Activated T-cell treated with anti-CD3 and anti-CD28 coated beads for 48 hours (primary cell): ENCODE measurements at regions not wholly inside any gene's neighbourhood (a gene's known extent, or its start where the extent isn't known, plus 50 kb on each side); places are given as distances from the start of the nearest gene placed in this dataset.
"Not testable (repeated sequence)": the region's sequence is repeated elsewhere in the genome, so short reads cannot be mapped to it uniquely, and the experiment has no call there.

Experiments
- DNase-seq: peaks from one replicate; pipeline ENCODE4 v3.0.0-alpha.2; 2020; ENCODE audit warnings: low read depth

DNA sequence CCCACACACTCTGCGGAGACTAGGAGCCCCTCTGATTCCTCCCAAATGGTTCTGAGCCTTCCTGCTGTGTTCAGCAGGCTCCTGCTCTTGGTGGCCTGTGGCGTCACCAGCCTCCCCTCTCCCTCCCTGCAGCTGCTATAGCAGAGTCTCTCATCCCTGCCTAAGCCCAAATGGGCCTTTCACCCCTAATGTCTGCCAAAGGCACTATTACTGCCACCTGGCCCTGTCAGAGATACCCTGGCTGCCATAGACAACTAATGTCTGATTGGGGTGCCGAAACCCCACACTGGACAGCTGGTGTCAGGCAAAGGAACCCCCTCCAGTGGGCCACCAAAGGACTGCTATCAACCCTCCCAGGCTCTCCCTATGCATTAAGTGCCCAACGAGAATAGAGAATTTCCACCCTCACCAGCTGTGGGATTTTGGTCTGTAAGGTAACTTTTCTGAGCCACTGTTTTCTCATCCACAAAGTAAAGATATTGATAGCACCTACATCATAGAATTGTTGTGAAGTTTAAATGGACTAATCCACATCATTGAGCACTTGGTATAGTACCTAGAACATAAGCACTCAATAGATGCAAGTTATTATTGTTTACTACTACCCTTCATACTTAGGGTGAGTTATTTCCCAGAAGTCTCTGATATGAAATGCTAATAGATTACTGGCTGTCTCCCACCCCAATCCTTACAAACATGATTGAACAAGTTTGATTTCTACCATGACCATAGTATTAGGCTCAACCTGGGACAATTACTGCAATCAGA is 421.3 kb downstream of the MID1IP1 start:
- no peak for DNase-seq

DNA sequence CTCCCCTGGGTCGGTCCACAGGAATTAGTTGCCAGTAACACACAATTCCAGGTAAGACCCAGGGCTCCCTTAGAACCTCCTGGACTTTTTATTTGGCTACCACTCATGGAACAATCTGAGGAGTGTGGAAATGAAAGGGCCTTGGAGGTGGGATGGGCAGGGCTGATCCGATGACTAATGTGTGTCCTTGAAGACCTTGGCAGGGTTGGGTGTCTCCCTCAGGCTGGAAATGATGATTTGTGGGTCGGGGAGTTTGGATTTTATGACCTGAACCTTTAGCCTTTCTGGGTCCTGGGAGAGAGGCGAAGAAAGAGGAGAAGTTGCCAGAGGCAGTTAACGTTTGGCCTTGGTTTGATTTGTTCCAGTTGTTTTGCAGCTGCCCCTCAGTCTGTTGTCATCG is 425.0 kb downstream of the MID1IP1 start:
- DNase-seq, result no peak

DNA sequence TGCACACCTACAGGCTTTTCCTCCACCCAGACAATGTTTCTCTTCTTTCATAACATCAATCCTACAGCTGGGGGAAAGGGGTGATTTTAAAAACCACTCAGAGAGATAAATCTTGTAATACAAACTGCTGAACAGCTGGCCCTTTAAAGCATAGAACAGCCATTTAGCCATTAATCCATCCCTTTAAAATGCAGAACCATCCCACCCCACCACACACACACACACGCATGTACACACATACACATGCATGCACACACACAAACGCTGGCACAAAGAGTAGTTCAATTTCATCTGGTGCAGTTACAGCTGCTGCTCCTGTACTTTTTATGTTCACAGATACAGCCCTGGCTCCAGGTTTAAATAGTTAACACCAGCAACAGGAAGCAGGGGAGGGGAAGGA is 426.1 kb downstream of the MID1IP1 start:
- no peak for DNase-seq

DNA sequence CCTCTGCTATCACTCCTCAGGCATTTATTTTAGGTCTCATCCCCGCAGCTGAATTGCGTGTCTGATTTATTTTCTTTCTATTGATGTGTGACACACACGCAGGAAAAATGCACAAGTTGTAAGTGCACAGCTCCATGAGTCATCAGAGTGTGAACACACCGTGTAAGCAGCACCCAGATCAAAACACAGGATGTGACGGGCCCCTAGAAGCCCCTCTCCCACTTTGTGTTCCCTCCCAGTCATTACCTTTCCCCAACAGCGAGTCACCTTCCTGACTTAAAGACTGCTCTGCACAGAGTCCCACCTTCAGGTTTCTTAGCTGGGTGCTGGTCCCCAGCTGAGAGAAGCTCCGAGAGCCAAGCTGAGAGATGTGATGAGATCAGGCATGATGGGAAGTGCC is 436.7 kb downstream of the MID1IP1 start:
- DNase-seq, result no peak

DNA sequence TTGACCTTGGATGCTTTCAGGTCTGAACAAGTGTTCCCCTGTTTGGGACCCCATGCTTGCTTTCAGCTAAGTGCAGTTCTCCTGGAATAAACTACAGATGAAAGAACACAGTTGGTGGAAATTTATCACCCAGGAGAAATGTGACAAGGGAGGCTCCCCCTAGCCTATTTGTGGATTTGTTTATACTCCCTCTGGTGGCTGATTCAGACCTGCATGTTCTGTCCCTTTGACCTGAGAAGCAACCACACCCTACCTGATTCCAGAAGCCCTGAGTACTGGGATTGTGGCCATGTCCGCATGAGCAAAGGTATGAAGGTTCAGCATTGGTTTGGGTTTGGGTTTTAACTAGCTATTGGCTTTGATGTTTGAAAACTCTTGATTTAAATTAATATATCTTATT is 440.9 kb downstream of the MID1IP1 start:
- DNase-seq, result no peak

DNA sequence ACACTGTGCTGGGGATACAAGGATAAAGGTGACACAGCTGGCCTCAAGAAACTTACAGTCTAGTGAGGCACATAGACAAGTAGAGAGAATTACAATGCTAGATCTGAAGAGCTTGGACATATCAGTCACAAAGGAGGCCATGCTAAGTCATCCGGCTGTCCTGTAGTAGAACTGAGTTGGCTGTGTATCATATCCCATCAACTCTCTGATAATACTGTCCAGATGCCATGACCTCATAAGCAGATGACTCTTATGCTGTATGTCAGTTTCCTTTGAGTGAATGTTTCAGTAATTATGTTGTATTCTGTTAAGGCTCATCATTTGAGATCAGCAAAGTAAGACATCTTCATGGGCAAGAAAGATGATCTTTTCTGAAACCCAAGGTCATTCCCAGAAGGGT is 442.9 kb downstream of the MID1IP1 start:
- DNase-seq, result no peak

DNA sequence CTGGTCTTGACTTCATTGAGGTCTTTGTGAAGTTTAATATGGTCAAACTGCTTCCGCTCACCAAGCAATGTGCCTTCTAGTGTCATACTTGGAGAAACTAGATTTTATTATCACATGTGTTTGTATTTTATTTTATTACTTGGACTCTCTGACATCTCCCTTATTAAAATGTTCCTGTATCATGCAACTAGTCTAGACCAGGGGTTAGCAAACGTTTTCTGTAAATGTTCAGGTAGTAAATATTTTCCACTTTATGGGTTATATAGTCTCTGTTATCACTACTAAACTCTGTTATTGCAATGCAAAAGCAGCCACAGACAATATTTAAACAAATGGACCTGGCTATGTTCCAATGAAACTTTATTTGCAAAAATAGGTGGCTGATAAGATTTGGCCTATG is 443.8 kb downstream of the MID1IP1 start:
- no peak for DNase-seq

DNA sequence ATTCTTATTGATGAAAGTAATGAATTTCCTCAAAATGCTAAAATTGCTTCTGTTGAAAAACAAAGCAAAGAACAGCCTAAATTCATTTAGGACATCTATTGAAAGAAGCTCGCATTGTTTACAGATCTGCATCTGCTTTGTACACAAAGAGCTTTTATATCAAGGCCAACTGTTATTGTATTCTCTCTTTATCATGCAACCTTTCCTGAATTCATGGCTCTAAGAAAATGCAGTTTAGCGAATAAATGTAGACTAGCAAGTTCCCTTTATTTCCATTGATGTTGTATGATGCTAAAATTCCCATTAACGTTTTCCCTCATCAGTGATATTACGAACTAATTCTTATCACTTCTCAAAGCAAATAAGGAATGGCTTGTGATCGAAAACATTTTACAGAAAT is 446.3 kb downstream of the MID1IP1 start:
- no peak for DNase-seq

DNA sequence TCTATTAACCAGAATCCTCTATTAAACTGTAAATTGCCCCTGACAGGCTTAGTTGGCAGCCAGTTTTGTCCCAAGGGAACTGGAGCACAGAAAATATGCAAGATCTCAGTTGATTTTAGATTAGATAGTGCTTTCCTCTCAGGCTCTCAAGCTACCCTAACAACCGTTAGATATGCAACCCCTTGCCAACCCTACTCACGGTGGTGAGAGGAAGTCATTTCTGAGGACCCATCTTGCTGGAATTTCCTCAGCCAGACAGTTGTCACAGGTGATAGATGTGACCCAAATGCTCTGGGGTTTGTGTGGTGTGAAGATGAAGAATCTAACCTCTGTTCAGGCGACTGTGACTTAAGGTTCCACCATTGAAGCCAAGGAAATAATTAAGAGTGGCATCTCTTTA is 447.1 kb downstream of the MID1IP1 start:
- DNase-seq, result no peak

DNA sequence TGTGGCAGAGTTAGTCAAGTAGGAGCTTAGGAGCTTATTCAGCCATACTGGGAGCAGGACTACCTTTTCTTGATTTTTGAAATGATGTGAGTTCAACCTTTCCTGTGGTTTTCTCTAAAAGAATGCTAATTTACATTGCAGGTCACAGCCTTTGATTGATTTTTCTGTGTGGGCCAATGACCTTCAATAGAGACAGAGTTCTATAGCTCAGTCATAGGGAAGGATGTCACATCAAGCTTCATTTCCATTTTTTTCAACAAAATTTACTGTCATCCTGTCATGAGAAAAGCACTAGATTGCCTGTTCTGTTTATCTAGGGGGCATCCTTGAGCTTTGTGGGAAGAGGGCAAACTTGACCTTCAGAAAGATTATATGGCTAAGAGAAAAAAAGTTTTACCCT is 448.7 kb downstream of the MID1IP1 start:
- DNase-seq, result no peak

DNA sequence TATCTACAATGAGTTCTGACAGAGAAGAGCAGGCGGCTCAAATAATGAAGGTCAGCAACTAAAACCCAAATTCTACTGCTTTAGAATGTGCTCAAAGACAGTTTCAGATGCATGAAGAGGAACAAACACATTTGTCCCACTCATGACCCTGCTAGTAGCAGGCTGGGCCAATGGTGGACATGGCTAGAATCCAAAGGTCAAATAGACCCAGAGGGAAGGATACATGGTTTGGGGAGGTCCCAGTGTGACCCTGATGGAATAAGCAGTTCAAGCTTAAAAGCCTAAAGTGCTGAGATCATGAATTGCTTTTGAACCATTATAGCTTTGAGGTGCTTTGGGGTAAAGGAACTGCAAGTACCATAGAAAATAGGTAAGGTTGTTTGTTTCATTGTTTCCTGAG is 450.7 kb downstream of the MID1IP1 start:
- DNase-seq, result no peak

DNA sequence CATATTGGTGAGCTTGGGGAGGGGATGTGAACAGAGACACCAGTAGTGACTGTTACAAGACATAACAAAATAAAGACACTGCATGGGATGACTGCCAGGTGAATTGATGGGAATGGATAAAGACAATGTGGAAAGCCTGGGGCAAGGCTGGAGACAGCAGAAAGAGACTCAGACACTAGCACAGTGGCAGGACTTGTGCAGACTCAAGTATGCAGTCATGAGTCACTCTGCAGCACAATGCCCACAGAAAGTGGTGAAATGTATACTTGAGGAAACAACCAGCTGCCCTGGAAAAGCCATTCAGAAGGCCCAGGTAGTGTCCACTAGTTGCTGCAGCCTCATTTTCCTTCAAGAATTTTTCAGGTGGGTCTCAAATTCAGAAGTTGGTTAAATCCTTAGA is 452.3 kb downstream of the MID1IP1 start:
- DNase-seq, result no peak

DNA sequence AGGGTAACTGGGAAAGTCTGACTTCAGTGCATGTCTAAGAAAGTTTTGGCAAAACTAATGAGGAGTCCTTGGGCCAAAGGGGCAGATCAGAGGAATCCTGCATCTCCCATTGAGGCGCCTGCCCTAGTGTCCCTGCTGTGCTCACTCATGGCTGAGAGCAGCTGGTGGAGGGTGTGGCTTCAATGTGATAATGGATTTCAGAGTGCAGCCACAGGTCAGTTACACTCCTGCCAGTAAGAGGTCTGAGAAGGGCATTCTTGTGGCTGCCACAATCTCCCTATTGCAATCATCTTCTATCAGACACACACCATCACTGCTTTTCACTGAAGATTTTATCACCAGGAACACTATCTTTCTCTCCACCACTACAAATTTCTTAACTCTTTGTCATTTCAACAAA is 457.1 kb downstream of the MID1IP1 start:
- no peak for DNase-seq

DNA sequence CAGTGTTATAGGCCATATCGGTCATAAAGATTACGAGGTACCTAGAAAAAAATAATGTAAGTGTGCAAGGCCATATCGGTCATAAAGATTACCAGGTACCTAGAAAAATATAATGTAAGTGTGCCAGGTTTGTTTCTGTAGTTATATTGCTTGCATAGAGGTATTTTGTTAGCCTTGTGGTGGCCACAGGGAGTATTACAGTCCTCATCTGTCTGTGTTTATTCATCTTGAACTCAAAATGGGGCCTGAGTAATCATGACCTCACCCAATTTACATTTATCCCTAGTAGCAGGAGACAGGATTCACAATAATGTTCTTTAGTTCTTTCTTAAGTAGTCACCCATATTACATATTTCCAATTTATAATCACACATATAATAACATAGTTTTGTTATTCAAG is 459.7 kb downstream of the MID1IP1 start:
- DNase-seq, result no peak

DNA sequence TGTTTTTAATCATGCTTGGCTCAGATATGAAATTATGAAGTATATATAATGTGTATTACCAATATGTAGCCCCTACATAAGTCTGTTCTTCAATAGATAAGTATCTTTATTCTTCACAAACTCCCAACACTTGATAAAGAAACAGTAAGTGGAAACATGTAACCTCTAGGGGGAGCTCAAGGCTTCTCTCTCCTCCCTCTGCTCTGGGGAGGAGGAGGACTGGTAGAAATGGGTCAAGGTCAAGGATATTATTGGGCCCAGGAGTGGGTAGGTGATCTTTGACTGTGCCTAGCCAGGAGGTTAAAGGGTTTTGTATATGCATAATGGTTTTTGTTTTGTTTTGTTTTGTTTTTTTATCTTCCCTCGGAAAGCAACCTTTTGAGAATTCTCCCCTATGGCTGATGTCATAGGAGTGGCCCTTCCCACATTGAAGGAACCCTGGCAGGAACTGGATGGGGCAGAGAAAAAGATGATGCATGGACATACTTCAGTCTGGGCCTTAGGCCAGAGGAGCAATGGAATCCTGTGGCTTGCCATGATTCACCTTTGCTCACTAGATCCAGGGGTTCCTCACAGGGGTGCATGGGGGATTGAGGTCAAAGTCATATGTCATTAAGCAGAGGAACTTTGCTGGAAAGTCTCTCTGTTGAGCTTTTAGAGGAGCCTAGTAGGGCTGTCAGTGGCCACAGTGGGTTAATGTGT is 460.3 kb downstream of the MID1IP1 start:
- no peak for DNase-seq

DNA sequence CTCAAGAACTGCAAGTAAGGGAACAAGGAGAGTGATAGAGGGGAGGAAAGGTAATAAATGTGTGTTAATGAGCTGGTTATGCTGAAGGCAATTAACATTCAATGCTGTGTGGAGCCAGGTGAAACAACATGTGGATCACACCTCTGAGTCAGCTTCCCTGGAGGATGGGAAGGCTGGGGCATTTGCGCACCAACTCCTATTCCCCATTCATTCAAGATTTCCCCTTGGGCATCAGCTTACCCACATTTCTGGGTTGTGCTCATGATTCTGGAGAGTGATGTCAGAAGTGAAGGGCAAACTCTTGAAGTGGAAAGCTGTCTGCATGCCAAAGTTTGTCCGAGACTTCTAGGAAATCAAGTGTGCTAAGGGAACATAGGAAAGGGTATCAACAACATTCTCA is 461.4 kb downstream of the MID1IP1 start:
- DNase-seq, result no peak

DNA sequence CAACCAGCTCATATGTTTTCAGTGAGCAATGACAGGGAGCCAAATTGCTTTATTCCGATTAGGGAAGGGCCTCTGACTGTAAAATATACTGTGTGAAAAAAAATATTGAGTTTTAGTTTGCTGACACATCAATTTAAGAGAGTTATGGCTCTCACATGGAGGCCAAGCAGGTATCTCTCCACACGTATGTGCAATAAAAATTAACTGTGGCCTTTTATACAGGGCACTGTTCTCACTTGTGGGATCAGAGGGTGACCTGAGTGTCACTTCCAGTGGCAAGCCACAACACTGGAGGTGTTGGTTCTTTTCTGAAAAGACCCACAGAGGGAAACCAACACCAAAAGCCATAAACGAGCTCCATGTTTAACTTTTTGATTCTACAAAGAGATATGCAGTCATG is 462.8 kb downstream of the MID1IP1 start:
- DNase-seq, result no peak

DNA sequence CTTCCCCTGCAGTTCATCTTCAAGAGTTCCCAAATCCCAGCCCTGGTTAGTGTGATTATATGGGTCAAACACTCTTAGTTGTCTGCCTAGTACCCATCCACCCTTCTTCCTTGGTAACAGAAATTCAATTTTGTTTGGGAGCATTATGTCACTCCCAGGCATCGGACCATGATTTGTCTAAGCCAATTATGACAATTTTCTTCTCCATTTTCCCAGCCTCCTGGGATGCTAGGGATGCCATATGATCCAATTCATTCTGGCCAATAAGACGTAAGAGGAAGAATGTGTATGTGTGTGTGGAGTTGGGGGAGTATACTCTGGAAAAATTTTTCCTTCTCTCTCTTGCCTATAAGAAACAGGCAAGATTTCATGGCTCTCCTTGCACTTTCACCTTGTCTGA is 465.9 kb downstream of the MID1IP1 start:
- DNase-seq, result no peak

DNA sequence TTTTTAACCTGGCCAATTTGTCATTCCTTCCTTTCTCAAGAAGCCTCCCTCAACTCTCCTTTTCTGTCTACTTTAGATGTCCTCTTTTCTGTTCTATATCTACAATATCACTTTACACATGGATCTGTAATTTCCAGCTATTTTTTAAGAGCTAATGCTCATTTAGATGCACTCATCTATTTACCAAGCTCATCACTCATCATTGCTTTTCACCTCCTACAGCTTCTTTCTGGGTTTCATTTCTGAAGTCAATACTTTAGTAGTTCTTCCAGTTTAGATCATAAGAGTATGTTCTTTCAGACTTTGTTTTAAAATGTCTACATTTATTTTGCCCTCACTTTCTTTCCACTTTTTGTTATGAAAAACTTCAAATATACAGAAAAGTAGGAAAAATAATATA is 466.9 kb downstream of the MID1IP1 start:
- no peak for DNase-seq

DNA sequence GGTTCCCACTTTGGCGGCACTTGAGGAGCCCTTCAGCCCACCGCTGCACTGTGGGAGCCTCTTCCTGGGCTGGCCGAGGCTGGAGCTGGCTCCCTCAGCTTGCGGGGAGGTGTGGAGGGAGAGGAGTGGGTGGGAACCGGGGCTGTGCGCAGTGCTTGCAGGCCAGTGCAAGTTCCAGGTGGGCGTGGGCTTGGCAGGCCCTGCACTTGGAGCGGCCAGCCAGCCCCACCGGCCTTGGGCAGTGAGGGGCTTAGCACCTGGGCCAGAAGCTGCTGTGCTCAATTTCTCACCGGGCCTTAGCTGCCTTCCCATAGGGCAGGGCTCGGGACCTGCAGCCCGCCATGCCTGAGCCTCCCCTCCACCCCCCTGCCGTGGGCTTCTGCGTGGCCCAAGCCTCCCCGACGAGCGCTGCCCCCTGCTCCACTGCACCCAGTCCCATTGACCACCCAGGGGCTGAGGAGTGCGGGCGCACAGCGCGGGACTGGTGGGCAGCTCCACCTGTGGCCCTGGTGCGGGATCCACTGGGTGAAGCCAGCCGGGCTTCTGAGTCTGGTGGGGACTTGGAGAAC is 474.3 kb downstream of the MID1IP1 start:
- no peak for DNase-seq

DNA sequence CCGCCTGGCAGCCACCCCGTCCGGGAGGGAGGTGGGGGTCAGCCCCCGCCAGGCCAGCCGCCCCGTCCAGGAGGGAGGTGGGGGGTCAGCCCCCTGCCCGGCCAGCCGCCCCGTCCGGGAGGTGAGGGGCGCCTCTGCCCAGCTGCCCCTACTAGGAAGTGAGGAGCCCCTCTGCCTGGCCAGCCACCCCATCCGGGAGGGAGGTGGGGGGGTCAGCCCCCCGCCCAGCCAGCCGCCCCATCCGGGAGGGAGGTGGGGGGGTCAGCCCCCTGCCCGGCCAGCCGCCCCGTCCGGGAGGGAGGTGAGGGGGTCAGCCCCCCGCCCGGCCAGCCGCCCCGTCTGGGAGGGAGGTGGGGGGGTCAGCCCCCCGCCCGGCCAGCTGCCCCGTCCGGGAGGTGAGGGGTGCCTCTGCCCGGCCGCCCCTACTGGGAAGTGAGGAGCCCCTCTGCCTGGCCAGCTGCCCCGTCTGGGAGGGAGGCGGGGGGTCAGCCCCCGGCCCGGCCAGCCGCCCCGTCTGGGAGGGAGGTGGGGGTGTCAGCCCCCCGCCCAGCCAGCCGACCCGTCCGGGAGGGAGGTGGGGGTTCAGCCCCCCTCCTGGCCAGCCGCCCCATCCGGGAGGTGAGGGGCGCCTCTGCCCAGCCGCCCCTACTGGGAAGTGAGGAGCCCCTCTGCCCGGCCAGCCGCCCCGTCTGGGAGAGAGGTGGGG is 476.6 kb downstream of the MID1IP1 start:
- not testable (repeated sequence) for DNase-seq

DNA sequence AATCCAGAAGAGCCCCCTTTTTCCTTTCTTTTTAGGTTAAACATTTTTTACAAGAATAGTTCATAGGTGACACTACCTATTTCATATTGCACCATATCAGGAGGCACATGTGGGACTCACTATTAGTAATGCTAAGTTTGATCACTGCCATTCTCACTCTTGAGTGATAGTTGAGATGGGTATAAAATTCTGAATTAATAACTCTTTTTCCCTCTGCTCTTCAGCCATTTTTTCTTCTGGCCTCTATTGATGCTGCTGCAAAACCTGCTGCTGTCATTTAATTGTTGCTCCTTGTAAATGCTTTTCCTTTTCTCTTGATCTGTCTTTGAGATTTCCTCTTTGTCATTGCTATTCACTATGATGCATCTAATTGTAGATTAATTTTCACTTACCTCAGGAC is 482.0 kb downstream of the MID1IP1 start:
- no peak for DNase-seq

DNA sequence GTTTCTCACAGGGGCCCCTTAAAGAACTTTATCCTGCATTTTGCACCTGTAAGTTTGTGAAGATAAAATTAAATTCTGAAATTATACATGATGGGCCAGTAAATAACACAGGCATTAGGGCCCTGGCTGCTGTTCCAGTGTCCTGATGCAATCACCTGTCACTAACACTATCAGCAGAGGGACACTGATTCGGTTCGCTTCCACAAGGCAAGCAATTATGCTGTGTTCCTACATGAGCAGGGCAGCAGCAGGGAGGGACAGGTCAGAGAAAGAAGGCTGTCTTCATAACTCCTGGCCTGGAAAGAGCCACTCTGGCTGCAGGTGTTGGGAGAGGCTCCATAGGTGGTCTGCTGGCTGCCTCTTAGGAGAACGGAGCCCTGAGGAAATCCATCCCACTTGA is 487.3 kb downstream of the MID1IP1 start:
- DNase-seq, result no peak
